Mammary epithelial cell (primary cell): ENCODE measurements at regions not wholly inside any gene's neighbourhood (a gene's known extent, or its start where the extent isn't known, plus 50 kb on each side); places are given as distances from the start of the nearest gene placed in this dataset.

Experiments used
- CTCF ChIP-seq, 2 donors: IDR thresholded peaks in 1 of 2; conservative IDR thresholded peaks in 1 of 2; 2 replicates each; pipeline ENCODE4 v1.5.1; 2011 to 2012; ENCODE audit warnings: inconsistent platforms in 2 of 2, low read length in 2 of 2, mild to moderate bottlenecking in 2 of 2, control low read depth in 1 of 2, low read depth in 1 of 2; ENCODE audit not compliant: insufficient read depth in 1 of 2; ENCODE audit errors: extremely low read depth in 1 of 2
- EZH2 ChIP-seq: IDR thresholded peaks from 2 replicates; pipeline ENCODE4 v1.6.1; 2012; ENCODE audit warnings: low read length, inconsistent platforms, borderline replicate concordance

- TF ChIP-seq CTCF (conservative IDR thresholded peaks at IDR 0.05 in 1 of 2, IDR thresholded peaks at IDR 0.05 in 1 of 2; ENCODE audit: extremely low read depth in 1 of 2, insufficient read depth in 1 of 2, low read depth in 1 of 2, low read length in 2 of 2) (no peak), EZH2 (no peak)
Measured at GRCh38 chr4:75284831-75285230, 229.4 kb downstream of the RCHY1 start.
